Keratinocyte (primary cell): ENCODE measurements at regions not wholly inside any gene's neighbourhood (a gene's known extent, or its start where the extent isn't known, plus 50 kb on each side); places are given as distances from the start of the nearest gene placed in this dataset.

ENCODE experiments used
- DNase-seq: peaks from one replicate; pipeline ENCODE4 v3.0.0-alpha.2; 2011; ENCODE audit warnings: low read depth, missing footprints, low spot score
- FAIRE-seq: peaks from 2 replicates; lab custom pipeline; 2011; peaks lifted over from hg19 to GRCh38; lab: Jason Lieb, UNC
- H2AFZ ChIP-seq: 2 replicates; pipeline ENCODE4 v1.6.0; 2012; ENCODE audit warnings: low read length, control low read depth, inconsistent platforms; ENCODE audit not compliant: control insufficient read depth
- H3K27ac ChIP-seq: 2 replicates; pipeline ENCODE4 v1.5.1; 2011; ENCODE audit warnings: low read length; ENCODE audit not compliant: control insufficient read depth, insufficient read depth
- H3K27me3 ChIP-seq: 3 replicates; pipeline ENCODE4 v1.6.0; 2011; ENCODE audit warnings: low read length; ENCODE audit not compliant: control insufficient read depth, insufficient read depth; ENCODE audit errors: extremely low read depth
- H3K36me3 ChIP-seq, 2 experiments: 2 replicates in 1 of 2; 3 replicates in 1 of 2; pipeline ENCODE4 v1.5.1; 2011; ENCODE audit warnings: low read length in 2 of 2, mild to moderate bottlenecking in 1 of 2; ENCODE audit not compliant: control insufficient read depth in 2 of 2, insufficient read depth in 2 of 2; ENCODE audit errors: extremely low read depth in 1 of 2
- H3K4me1 ChIP-seq: 3 replicates; pipeline ENCODE4 v1.5.1; 2011; ENCODE audit warnings: low read length; ENCODE audit not compliant: control insufficient read depth, insufficient read depth; ENCODE audit errors: extremely low read depth
- H3K4me2 ChIP-seq: 3 replicates; pipeline ENCODE4 v1.6.0; 2011; ENCODE audit warnings: low read depth, low read length; ENCODE audit not compliant: control insufficient read depth, insufficient read depth; ENCODE audit errors: extremely low read depth
- H3K4me3 ChIP-seq, 3 experiments: fragments of 200-600 bp in 1 of 3; sonication (generic) in 1 of 3; 2 replicates in 2 of 3; 3 replicates in 1 of 3; pipeline ENCODE4 v1.5.1; 2011 to 2016; ENCODE audit warnings: low read length in 3 of 3, mild to moderate bottlenecking in 3 of 3, control low read depth in 2 of 3, inconsistent platforms in 1 of 3, low read depth in 1 of 3, mixed read lengths in 1 of 3, mixed run types in 1 of 3, moderate library complexity in 1 of 3; ENCODE audit not compliant: control insufficient read depth in 2 of 3, insufficient read depth in 2 of 3; ENCODE audit errors: extremely low read depth in 1 of 3
- H3K79me2 ChIP-seq: 2 replicates; pipeline ENCODE4 v1.6.0; 2012; ENCODE audit warnings: low read length; ENCODE audit not compliant: control insufficient read depth, insufficient read depth
- H3K9ac ChIP-seq: 3 replicates; pipeline ENCODE4 v1.6.0; 2011; ENCODE audit warnings: low read length; ENCODE audit not compliant: control insufficient read depth, insufficient read depth; ENCODE audit errors: extremely low read depth
- H3K9me1 ChIP-seq: 3 replicates; pipeline ENCODE4 v1.6.0; 2011; ENCODE audit warnings: low read length; ENCODE audit not compliant: control insufficient read depth, insufficient read depth; ENCODE audit errors: extremely low read depth
- H3K9me3 ChIP-seq: 2 replicates; pipeline ENCODE4 v1.5.1; 2012; ENCODE audit warnings: low read depth, low read length; ENCODE audit not compliant: control insufficient read depth
- H4K20me1 ChIP-seq: 3 replicates; pipeline ENCODE4 v1.6.0; 2011; ENCODE audit warnings: low read length; ENCODE audit not compliant: control insufficient read depth, insufficient read depth; ENCODE audit errors: extremely low read depth
- EZH2 ChIP-seq: IDR thresholded peaks from one replicate; pipeline ENCODE4 v1.6.1; 2012; ENCODE audit warnings: inconsistent platforms, mild to moderate bottlenecking, low read length, moderate library complexity
- dilution Hi-C: fragments of 300-500 bp; cut with MboI; formaldehyde crosslinking; loops from one replicate; pipeline ENCODE4 v1.7.0; 2020; ENCODE audit warnings: low sequenced_read_pairs; ENCODE audit not compliant: extremely low pct_ligation_motif_present
- TF ChIP-seq, protein P1 (sequence below), 3 experiments: IDR thresholded peaks in 1 of 3; conservative IDR thresholded peaks in 1 of 3; optimal IDR thresholded peaks in 1 of 3; 2 replicates in 2 of 3; 3 replicates in 1 of 3; pipeline versions ENCODE3 to v1.5.1; 2011; ENCODE audit warnings: low read length in 3 of 3, mild to moderate bottlenecking in 3 of 3, moderate library complexity in 2 of 3, control low read depth in 1 of 3, inconsistent platforms in 1 of 3; ENCODE audit not compliant: insufficient read depth in 2 of 3; ENCODE audit errors: extremely low read depth in 1 of 3

DNA sequence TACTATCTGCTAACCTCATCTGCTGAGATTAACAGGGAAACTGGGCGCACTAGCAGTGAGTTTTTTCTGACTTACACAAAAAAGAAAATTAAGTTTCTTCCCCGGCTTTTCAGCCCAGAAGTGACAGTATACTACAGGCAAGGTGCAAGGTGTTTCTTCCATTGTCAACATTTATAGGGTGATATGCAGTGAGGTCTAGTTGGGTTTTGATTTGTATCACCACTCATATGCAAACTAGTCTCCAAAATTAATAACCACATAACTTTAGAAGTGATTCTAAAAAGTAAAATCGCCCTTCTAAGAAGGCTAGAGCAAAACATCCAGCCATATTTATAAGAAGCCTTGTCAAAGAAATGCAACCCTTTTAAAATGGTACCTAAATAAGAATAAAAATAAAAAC is 640.1 kb downstream of the ARAP2 start:
- H3K4me1 ChIP-seq, result no peaks in the 10 kb centered on the region
- FAIRE-seq (no peak), DNase-seq (no peak)
- no peaks in the 10 kb centered on the region for H4K20me1 ChIP-seq
- no peak overlapping the region for H3K9ac ChIP-seq
- H2AFZ ChIP-seq, result no peak overlapping the region
- no peaks in the 10 kb centered on the region for H3K27me3 ChIP-seq
- H3K9me3 ChIP-seq, result no peaks in the 10 kb centered on the region
- H3K79me2 ChIP-seq, result no peaks in the 10 kb centered on the region
- H3K4me3 ChIP-seq, result no peak overlapping the region
- H3K36me3 ChIP-seq, result no peaks in the 10 kb centered on the region
- no peaks in the 10 kb centered on the region for H3K9me1 ChIP-seq
- no peak overlapping the region for H3K27ac ChIP-seq
- dilution Hi-C loops, result no loop called here
- no peak for TF ChIP-seq EZH2
- TF ChIP-seq, protein P1, sequence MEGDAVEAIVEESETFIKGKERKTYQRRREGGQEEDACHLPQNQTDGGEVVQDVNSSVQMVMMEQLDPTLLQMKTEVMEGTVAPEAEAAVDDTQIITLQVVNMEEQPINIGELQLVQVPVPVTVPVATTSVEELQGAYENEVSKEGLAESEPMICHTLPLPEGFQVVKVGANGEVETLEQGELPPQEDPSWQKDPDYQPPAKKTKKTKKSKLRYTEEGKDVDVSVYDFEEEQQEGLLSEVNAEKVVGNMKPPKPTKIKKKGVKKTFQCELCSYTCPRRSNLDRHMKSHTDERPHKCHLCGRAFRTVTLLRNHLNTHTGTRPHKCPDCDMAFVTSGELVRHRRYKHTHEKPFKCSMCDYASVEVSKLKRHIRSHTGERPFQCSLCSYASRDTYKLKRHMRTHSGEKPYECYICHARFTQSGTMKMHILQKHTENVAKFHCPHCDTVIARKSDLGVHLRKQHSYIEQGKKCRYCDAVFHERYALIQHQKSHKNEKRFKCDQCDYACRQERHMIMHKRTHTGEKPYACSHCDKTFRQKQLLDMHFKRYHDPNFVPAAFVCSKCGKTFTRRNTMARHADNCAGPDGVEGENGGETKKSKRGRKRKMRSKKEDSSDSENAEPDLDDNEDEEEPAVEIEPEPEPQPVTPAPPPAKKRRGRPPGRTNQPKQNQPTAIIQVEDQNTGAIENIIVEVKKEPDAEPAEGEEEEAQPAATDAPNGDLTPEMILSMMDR (optimal IDR thresholded peaks at IDR 0.05 in 1 of 3, IDR thresholded peaks at IDR 0.05 in 1 of 3, conservative IDR thresholded peaks at IDR 0.05 in 1 of 3; ENCODE audit: extremely low read depth in 1 of 3, insufficient read depth in 2 of 3, low read length in 3 of 3), result no peak
- no peak overlapping the region for H3K4me2 ChIP-seq

DNA sequence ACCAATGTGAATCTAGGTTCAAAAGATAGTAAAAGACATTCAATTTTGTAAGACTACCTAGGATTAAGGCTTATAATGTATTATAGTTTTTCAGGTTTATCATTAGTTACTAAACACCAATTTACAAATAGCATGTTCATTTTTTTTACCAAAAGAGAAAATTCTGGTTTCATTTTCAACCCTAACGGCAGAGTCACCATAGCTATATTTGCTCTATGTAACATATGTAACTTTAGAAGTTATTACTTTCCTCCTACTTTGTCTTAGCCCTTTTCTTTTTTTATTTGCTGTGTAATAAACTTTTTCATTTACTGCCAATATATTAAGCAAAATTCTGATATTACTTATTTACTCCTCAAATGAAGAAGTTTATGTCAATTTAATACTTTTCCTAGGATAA is 639.6 kb downstream of the ARAP2 start:
- no peak for TF ChIP-seq EZH2
- TF ChIP-seq, protein P1 (optimal IDR thresholded peaks at IDR 0.05 in 1 of 3, IDR thresholded peaks at IDR 0.05 in 1 of 3, conservative IDR thresholded peaks at IDR 0.05 in 1 of 3; ENCODE audit: extremely low read depth in 1 of 3, insufficient read depth in 2 of 3, low read length in 3 of 3), result no peak
- Histone ChIP-seq H3K4me3 (no peak overlapping the region), H4K20me1 (no peaks in the 10 kb centered on the region), H3K9me1 (no peaks in the 10 kb centered on the region), H3K4me2 (no peak overlapping the region), H3K4me1 (no peaks in the 10 kb centered on the region), H3K9ac (no peak overlapping the region), H3K9me3 (no peaks in the 10 kb centered on the region), H3K79me2 (no peaks in the 10 kb centered on the region), H2AFZ (no peak overlapping the region), H3K36me3 (no peaks in the 10 kb centered on the region), H3K27ac (no peak overlapping the region), H3K27me3 (no peaks in the 10 kb centered on the region)
- DNase-seq, result no peak
- dilution Hi-C loops, result no loop called here
- no peak for FAIRE-seq
